CD14-positive monocyte (primary cell): ENCODE measurements at regions not wholly inside any gene's neighbourhood (a gene's known extent, or its start where the extent isn't known, plus 50 kb on each side); places are given as distances from the start of the nearest gene placed in this dataset.

Experiments used
- DNase-seq, 3 donors: peaks; one replicate each; pipeline ENCODE4 v3.0.0-alpha.2; 2011 to 2022
- H2AFZ ChIP-seq: 2 replicates; pipeline ENCODE4 v1.6.0; 2012; ENCODE audit warnings: mild to moderate bottlenecking, low read depth, low read length, inconsistent platforms; ENCODE audit not compliant: insufficient read depth, poor library complexity, severe bottlenecking
- H3K27ac ChIP-seq, 2 donors: 1 replicate in 1 of 2; 2 replicates in 1 of 2; pipeline ENCODE4 v1.5.1; 2012 to 2013; ENCODE audit warnings: low read length in 2 of 2, control low read depth in 1 of 2, inconsistent platforms in 1 of 2, low read depth in 1 of 2, mild to moderate bottlenecking in 1 of 2
- H3K27me3 ChIP-seq, 2 donors: one replicate each; pipeline versions ENCODE4 v1.6.0 to v1.6.1; 2011 to 2013; ENCODE audit warnings: low read length in 2 of 2; ENCODE audit not compliant: control insufficient read depth in 2 of 2, insufficient read depth in 2 of 2
- H3K36me3 ChIP-seq, 2 donors: replicated peaks in 1 of 2; 1 replicate in 1 of 2; 2 replicates in 1 of 2; pipeline versions ENCODE4 v1.5.1 to v1.6.1; 2012 to 2013; ENCODE audit warnings: low read length in 2 of 2, control low read depth in 1 of 2, inconsistent platforms in 1 of 2, mild to moderate bottlenecking in 1 of 2; ENCODE audit not compliant: insufficient read depth in 2 of 2, control insufficient read depth in 1 of 2
- H3K4me1 ChIP-seq, 2 donors: 1 replicate in 1 of 2; 2 replicates in 1 of 2; pipeline versions ENCODE4 v1.5.1 to v1.6.1; 2012 to 2013; ENCODE audit warnings: low read length in 2 of 2, control low read depth in 1 of 2, inconsistent platforms in 1 of 2, mild to moderate bottlenecking in 1 of 2, moderate library complexity in 1 of 2; ENCODE audit not compliant: insufficient read depth in 2 of 2, control insufficient read depth in 1 of 2
- H3K4me2 ChIP-seq: replicated peaks from 2 replicates; pipeline ENCODE3; 2012; ENCODE audit warnings: low read length, moderate library complexity, mild to moderate bottlenecking; ENCODE audit not compliant: poor library complexity, severe bottlenecking; ENCODE audit errors: extremely low read depth
- H3K4me3 ChIP-seq, 3 experiments: fragments of 200-600 bp in 1 of 3; sonication (generic) in 1 of 3; replicated peaks in 1 of 3; 1 replicate in 2 of 3; 2 replicates in 1 of 3; pipeline ENCODE4 v1.5.1; 2011 to 2013; ENCODE audit warnings: low read length in 3 of 3, mild to moderate bottlenecking in 3 of 3, control low read depth in 2 of 3, low read depth in 2 of 3, inconsistent platforms in 1 of 3, moderate library complexity in 1 of 3
- H3K79me2 ChIP-seq: 2 replicates; pipeline ENCODE4 v1.6.0; 2012; ENCODE audit warnings: mild to moderate bottlenecking, control low read depth, inconsistent platforms, low read length, moderate library complexity; ENCODE audit not compliant: insufficient read depth
- H3K9ac ChIP-seq: 2 replicates; pipeline ENCODE4 v1.6.0; 2017; ENCODE audit warnings: low read length, mild to moderate bottlenecking; ENCODE audit not compliant: insufficient read depth, poor library complexity, severe bottlenecking
- H3K9me3 ChIP-seq, 2 donors: replicated peaks in 1 of 2; 1 replicate in 1 of 2; 2 replicates in 1 of 2; pipeline versions ENCODE4 v1.5.1 to v1.6.1; 2012 to 2013; ENCODE audit warnings: low read length in 2 of 2, control low read depth in 1 of 2; ENCODE audit not compliant: control insufficient read depth in 1 of 2, insufficient read depth in 1 of 2
- H4K20me1 ChIP-seq: 2 replicates; pipeline ENCODE4 v1.6.0; 2012; ENCODE audit warnings: mild to moderate bottlenecking, low read length, control low read depth, moderate library complexity; ENCODE audit not compliant: insufficient read depth
- H3K27ac Mint-ChIP-seq, 7 donors: one replicate each; pipeline ENCODE4 v1.8.0; 2020; ENCODE audit warnings: mild to moderate bottlenecking in 7 of 7, mixed read lengths in 7 of 7, moderate library complexity in 6 of 7, inconsistent platforms in 2 of 7
- H3K27me3 Mint-ChIP-seq, 3 donors: one replicate each; pipeline ENCODE4 v1.8.0; 2021 to 2022; ENCODE audit warnings: low read depth in 3 of 3, mild to moderate bottlenecking in 3 of 3, mixed read lengths in 3 of 3, moderate library complexity in 3 of 3, inconsistent platforms in 1 of 3
- H3K36me3 Mint-ChIP-seq, 2 donors: one replicate each; pipeline ENCODE4 v1.8.0; 2020; ENCODE audit warnings: mixed read lengths in 2 of 2, inconsistent platforms in 1 of 2, mild to moderate bottlenecking in 1 of 2
- H3K4me1 Mint-ChIP-seq: one replicate; pipeline ENCODE4 v1.8.0; 2020; ENCODE audit warnings: mild to moderate bottlenecking, mixed read lengths
- H3K4me3 Mint-ChIP-seq, 2 donors: one replicate each; pipeline ENCODE4 v1.8.0; 2020; ENCODE audit warnings: mild to moderate bottlenecking in 2 of 2, mixed read lengths in 2 of 2, moderate library complexity in 1 of 2
- H3K9me3 Mint-ChIP-seq, 7 donors: one replicate each; pipeline ENCODE4 v1.8.0; 2020 to 2022; ENCODE audit warnings: mixed read lengths in 7 of 7, mild to moderate bottlenecking in 6 of 7, moderate library complexity in 6 of 7, inconsistent platforms in 2 of 7
- WGBS: methylation state at CpG from one replicate; pipeline ENCODE4 v1.1.5; 2013; ENCODE audit warnings: missing lambda C conversion rate; ENCODE audit not compliant: insufficient coverage; 5-methylcytosine and 5-hydroxymethylcytosine counted together
- intact Hi-C, 2 donors: fragments of 100-400 bp; cut with micrococcal nuclease; formaldehyde crosslinking; loops; one replicate each; pipeline versions ENCODE4 v1.15.0 to v1.15.1; 2023
- TF ChIP-seq, protein P1 (sequence below): fragments of 200-600 bp; IDR thresholded peaks from one replicate; pipeline ENCODE4 v1.8.0; 2022; ENCODE audit warnings: antibody characterized with exemption, mild to moderate bottlenecking

DNA sequence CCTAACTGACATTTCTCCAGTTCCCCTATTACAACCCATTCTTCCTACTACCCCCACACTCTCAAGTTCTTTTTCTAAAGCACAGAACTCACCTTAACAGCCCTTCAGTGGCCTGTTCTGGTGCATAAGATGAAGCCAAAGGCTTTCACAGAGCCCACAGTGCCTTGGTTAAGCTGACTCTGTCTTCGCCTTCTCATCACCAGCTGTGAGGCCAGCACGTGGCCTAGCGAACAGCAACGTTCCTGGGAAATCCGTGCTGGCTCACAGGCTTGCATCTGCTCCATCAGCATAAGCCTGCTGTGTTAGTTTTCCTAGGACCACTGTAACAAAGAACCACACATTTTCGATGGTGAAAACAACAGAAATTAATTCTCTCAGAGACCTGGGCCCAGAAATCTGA, 67.9 kb upstream of the LPAR1 start:
- Histone ChIP-seq H3K27ac (no peak overlapping the region), H2AFZ (no peak overlapping the region), H3K36me3 (no peaks in the 10 kb centered on the region), H3K9ac (no peak overlapping the region), H3K9me3 (no peaks in the 10 kb centered on the region), H3K4me1 (peaks cover 18 to 24% of the 10 kb centered on the region in 2 donors), H3K27me3 (no peaks in the 10 kb centered on the region), H3K79me2 (no peaks in the 10 kb centered on the region), H3K4me2 (no peak overlapping the region), H4K20me1 (no peaks in the 10 kb centered on the region), H3K4me3 (no peak overlapping the region)
- WGBS, result 92% methylated on average over 6 of the region's 6 CpGs
- H3K36me3 Mint-ChIP-seq, result no peaks in the 10 kb centered on the region
- no peak overlapping the region for H3K4me3 Mint-ChIP-seq
- peaks cover 26% of the 10 kb centered on the region for H3K4me1 Mint-ChIP-seq
- H3K9me3 Mint-ChIP-seq, result no peaks in the 10 kb centered on the region
- peak overlapping the region in 1 of 7 donors; percentile 40 for H3K27ac Mint-ChIP-seq
- no peak for DNase-seq
- TF ChIP-seq, protein P1, sequence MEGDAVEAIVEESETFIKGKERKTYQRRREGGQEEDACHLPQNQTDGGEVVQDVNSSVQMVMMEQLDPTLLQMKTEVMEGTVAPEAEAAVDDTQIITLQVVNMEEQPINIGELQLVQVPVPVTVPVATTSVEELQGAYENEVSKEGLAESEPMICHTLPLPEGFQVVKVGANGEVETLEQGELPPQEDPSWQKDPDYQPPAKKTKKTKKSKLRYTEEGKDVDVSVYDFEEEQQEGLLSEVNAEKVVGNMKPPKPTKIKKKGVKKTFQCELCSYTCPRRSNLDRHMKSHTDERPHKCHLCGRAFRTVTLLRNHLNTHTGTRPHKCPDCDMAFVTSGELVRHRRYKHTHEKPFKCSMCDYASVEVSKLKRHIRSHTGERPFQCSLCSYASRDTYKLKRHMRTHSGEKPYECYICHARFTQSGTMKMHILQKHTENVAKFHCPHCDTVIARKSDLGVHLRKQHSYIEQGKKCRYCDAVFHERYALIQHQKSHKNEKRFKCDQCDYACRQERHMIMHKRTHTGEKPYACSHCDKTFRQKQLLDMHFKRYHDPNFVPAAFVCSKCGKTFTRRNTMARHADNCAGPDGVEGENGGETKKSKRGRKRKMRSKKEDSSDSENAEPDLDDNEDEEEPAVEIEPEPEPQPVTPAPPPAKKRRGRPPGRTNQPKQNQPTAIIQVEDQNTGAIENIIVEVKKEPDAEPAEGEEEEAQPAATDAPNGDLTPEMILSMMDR, result no peak
- H3K27me3 Mint-ChIP-seq, result no peaks in the 10 kb centered on the region
- intact Hi-C loops, result loop anchor here in 1 of 2 donors (10.0 kb wide), 1 partner anchor 71 kb away; the partner anchor contains the start of gene LPAR1

DNA sequence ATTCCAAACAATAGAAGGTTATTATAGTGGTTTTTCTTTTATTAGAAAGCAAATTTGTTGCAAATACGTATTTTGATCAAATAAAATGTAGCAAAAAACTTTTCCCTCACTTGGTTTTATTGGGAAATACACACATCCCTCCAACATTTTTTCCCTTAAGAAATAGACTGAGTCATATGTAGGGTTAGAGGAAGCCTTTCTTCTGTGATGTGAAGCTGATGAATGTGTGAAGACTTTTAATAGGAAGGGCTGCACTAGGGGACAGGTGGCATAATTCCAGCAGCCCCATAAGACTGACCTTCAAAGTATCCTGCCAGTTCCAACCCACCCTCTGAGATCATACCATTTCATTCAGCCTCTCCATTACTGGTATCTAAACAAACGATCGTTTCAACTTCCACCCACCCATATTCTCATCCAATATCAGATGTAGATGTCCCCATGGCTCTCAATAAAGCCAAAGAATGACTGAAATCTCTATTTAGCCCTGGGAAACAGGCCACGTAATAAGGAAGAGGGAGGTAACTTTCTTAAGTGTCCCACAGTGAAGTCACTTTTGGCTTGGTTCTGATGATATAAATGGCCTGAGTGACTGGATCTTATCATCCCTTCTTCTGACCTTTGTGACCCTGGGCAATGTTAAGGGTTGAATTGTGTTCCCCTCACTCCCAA, 64.7 kb upstream of the LPAR1 start:
- WGBS, result no CpG with 5 or more reads among the region's 4 CpGs
- no peak for DNase-seq

More for the DNA sequence above, 64.7 kb upstream of the LPAR1 start:
- intact Hi-C loops, result loop anchor here in 1 of 2 donors (10.0 kb wide), 1 partner anchor 68 kb away; the partner anchor contains the start of gene LPAR1
- Mint-ChIP-seq H3K4me3 (no peak overlapping the region), H3K36me3 (no peaks in the 10 kb centered on the region), H3K27ac (no peak overlapping the region), H3K4me1 (peaks cover 8% of the 10 kb centered on the region), H3K27me3 (no peaks in the 10 kb centered on the region), H3K9me3 (no peaks in the 10 kb centered on the region)
- H3K79me2 ChIP-seq, result no peaks in the 10 kb centered on the region
- no peaks in the 10 kb centered on the region for H3K9me3 ChIP-seq
- no peak overlapping the region for H2AFZ ChIP-seq
- H3K4me2 ChIP-seq, result no peak overlapping the region
- H4K20me1 ChIP-seq, result no peaks in the 10 kb centered on the region
- TF ChIP-seq, protein P1, result no peak
- peaks cover 3 to 4% of the 10 kb centered on the region in 2 donors for H3K4me1 ChIP-seq
- no peaks in the 10 kb centered on the region for H3K27me3 ChIP-seq
- no peak overlapping the region for H3K9ac ChIP-seq
- no peak overlapping the region for H3K4me3 ChIP-seq
- no peaks in the 10 kb centered on the region for H3K36me3 ChIP-seq
- H3K27ac ChIP-seq, result no peak overlapping the region
